ENCODE measurements at regions not wholly inside any gene's neighbourhood (a gene's known extent, or its start where the extent isn't known, plus 50 kb on each side); places are given as distances from the start of the nearest gene placed in this dataset.

DNA sequence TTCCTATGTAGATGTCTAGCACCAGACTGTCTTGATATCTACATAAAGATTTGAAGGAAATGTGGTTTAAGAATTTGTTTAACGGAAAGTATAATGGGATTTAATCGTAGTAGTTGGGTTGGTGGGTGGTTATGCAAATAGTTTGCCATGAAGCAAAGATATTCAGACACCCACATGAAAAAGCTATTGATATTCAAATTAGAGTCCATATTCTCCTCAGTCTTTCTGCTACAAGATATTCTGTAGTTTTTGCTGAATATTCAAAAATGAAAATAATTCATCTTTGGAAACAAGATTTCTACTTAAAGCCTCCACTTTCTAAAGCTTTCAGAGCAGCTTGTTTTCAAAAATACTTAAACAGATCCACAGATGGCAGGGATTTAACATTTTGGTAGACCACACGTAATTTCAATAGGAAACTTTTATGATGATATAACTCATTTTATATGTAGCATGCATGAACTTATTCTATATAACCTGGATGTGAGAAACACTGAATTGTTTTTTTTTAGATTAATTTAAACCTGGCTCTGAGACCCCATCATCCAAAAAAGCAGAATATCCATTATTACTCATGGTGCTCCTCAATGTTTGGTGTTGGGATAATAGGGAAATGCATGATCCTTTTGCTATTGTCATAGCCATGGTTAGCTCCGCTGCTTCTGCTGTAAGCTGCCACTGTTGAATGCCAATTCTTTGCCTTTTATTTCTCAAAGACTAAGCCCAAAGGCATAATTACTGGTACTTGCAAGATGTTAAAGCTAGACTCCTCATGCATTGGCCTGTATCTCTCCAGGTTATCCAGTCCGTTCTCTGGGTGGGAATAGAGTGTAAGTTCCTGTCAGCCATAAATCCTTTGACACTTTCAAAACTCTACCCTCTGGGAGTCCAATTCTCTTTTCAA, 98.0 kb downstream of the GMNC start:
- TF ChIP-seq IKZF1 (conservative IDR thresholded peaks at IDR 0.05) = no peak
- TF ChIP-seq CTCF (IDR thresholded peaks at IDR 0.05 in 2 of 3, conservative IDR thresholded peaks at IDR 0.05 in 1 of 3; ENCODE audit: control insufficient read depth in 2 of 3, extremely low read depth in 1 of 3, insufficient read depth in 1 of 3, low read depth in 3 of 3, low read length in 3 of 3) = no peak
- TF ChIP-seq EZH2 (IDR thresholded peaks at IDR 0.05; ENCODE audit: borderline replicate concordance, control insufficient read depth, low read depth, low read length) = no peak
- TF ChIP-seq, protein P1, sequence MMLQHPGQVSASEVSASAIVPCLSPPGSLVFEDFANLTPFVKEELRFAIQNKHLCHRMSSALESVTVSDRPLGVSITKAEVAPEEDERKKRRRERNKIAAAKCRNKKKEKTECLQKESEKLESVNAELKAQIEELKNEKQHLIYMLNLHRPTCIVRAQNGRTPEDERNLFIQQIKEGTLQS (IDR thresholded peaks at IDR 0.05; ENCODE audit: borderline replicate concordance, extremely low read depth, low read depth, low read length) = no peak
- TF ChIP-seq SUZ12 (IDR thresholded peaks at IDR 0.05; ENCODE audit: unreplicated experiment) = no peak
- no peak for TF ChIP-seq RAD21 (IDR thresholded peaks at IDR 0.05; ENCODE audit: insufficient read depth, low read depth, low read length)
- TF ChIP-seq NR2F1 (conservative IDR thresholded peaks at IDR 0.05) = no peak
- no peak for TF ChIP-seq POLR2A (IDR thresholded peaks at IDR 0.05; ENCODE audit: low read depth, low read length)
- no peak for TF ChIP-seq YY1 (IDR thresholded peaks at IDR 0.05; ENCODE audit: low read depth, low read length)
- TF ChIP-seq MYC (IDR thresholded peaks at IDR 0.05; ENCODE audit: insufficient read depth, insufficient read length, insufficient replicate concordance, low read length, severe bottlenecking) = no peak

All from GM12878 (cell line).